Stimulated activated CD4-positive, alpha-beta T cell treated with anti-CD3 and anti-CD28 coated beads, TNF-alpha, amount 100 ng/mL, for 24 hours (primary cell): ENCODE measurements at regions not wholly inside any gene's neighbourhood (a gene's known extent, or its start where the extent isn't known, plus 50 kb on each side); places are given as distances from the start of the nearest gene placed in this dataset.
"Not testable (repeated sequence)": the region's sequence is repeated elsewhere in the genome, so short reads cannot be mapped to it uniquely, and the experiment has no call there.

Experiments
- DNase-seq, 3 experiments: peaks; one replicate each; pipeline ENCODE4 v3.0.0-alpha.2; 2020; ENCODE audit warnings: low read depth in 3 of 3

DNA sequence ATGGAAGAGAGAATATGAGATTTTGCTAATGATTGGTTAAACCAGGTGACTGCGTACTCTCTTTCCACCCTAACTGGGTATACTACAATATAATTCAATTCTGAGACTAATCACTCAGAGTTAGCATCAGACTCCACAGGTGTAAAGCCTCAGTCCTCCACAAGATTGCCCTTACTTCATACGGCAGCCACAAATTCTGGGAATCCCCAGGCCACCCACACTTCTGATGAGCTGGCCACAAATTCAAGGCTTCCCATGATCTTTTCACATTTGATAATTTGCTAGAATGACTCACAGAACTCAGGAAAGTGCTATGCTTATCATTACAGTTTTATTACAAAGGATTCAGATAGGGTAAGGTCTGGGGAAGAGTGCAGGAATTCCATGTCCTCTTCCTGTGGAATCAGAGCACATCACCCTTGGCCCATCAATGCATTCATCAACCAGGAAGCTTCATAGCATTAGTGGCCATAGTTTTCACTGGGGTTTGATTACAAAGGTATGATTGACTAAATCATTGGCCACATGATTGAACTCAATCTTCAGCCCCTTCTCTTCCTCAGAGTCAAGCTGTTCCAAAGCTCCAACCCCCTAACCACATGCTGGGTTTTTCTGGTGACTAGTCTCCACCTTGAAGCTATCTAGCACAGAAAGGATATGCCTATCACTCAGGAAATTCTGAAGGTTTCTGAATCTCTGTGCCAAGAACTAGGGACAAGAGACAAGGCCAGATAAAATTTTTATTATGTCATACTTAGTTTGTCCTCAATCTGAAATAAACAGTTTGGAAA is 131.7 kb downstream of the HHIPL2 start:
- peak in 2 of 3 experiments; percentile 21 to 28 for DNase-seq

DNA sequence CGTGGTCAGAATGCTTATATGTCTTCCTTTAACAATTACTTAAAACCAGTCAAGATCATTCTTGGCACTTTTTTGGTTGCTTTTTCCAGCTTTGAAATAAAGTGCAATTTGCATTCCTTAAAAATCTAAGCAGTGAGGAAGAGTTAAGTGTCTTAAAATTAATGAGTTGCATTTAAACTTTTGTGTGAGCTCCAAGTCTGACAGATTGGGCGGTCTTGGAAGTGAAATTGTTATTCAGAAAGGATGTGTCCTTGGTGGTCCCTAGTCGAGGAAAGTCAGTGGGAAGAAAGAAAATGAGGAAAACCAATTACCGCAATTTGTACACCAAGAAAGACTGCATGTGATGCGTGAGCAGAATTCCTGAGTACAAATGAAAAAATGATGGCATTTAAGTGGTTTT is 132.5 kb downstream of the HHIPL2 start:
- no peak for DNase-seq

DNA sequence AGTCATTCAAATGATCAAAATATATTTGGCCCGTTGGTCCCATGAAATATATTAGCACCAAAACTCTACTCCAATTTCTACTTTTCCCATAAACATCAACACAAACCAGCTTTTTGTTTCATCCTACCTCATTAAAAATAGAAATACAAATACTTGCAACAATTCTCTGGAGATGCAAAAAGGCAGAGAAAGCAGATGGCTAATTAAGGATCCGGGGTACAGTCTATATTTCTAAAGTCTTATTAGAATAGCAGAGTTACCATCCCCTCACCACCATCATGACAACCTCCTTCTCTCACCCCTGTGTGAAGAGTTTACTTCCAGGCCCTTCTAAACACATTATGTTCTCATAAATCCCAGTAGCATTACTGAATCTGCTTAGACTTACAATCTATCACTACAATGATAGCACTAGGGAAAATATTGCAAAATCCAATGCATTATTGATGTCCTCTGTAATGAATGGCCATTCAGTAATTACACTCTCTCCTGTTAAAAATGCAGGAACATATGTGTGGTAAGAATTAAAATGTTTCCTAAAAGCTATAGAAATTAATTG is 133.8 kb downstream of the HHIPL2 start:
- no peak for DNase-seq

GRCh38 chr1:222413436-222413835 is 134.5 kb downstream of the HHIPL2 start:
- no peak for DNase-seq

- no peak for DNase-seq
These were observed 143.2 kb downstream of the HHIPL2 start for GRCh38 chr1:222404710-222405109.

- DNase-seq, result no peak
These were observed 148.7 kb downstream of the HHIPL2 start for GRCh38 chr1:222399197-222399596.

DNA sequence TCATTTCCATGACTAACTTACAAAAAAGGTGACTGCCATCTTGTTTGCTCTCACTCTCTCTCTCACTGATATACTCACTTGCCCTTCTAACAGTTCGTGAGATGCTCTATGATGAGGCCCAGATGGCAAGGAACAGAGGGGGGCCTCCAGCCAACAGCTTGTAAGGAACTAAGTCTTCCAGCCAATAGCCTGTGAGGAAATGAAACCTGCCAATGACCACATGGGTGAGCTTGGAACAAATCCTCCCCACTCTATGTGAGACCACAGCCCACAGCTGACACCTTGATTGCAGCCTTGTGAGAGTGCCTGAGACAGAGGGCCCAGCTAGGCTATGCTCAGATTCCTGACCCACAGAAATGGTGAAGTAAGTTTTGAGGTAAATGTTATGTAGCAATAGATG is 153.7 kb downstream of the HHIPL2 start:
- DNase-seq, result no peak

DNA sequence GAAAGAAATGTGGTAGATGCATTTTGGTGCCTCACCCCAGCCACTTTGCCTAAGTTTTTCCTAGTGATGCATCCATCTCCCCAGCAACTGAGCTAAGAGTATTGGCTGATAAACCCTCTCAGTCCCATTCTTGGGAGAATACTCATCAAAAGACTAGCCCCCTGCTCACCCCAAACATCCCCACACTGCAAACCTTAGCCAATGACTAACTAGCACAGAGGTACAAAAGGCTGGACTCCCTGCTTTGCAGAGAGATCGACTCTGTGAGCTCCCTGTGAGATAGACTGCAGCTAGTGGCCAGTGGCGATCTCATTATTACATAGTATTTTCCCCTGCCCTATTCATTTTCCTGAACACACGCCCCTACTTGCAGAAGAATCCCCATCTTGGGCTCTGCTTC is 155.3 kb downstream of the HHIPL2 start:
- no peak for DNase-seq

GRCh38 chr1:222390181-222390580 is 157.7 kb downstream of the HHIPL2 start:
- no peak for DNase-seq

DNA sequence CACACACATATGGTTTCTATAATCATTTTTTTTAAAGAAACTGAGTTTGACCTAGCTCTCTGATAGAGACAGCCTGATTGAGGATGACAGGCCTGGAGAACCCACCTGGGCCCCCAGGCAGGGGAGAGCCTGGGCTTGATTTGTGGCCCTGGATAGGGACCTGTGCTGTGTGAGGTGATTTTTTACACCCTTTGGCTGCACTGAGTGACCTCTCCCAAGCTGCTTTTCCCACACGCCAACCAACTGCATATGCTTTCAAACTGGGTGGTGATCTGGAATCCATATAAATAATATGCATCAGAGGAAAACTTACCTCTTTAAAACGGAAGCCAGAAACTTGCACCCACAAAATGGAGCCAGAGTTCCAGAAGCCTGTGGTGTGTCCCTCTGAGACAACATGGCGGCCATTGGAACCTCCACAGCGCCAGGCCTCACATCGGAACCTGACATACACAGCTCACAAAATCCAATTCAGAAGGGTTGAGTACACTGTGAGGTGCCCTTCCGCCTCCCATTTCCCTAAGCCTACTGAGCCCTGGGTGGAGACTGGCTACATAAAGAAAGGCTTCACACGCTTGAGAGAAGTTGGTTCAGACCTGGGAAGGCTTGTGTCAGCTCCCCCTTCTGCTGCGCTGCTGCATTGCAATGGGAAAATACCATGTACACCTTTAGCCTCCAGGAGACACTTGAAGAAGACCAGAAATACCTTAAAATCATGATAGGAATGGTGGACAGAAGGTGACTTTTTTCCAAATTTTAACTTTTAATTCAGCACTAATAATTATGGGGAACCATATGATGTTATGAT is 160.7 kb downstream of the HHIPL2 start:
- no peak for DNase-seq

GRCh38 chr1:222385955-222386354 is 161.9 kb downstream of the HHIPL2 start:
- DNase-seq, result no peak

GRCh38 chr1:222385262-222385661 is 162.6 kb downstream of the HHIPL2 start:
- DNase-seq, result no peak

DNA sequence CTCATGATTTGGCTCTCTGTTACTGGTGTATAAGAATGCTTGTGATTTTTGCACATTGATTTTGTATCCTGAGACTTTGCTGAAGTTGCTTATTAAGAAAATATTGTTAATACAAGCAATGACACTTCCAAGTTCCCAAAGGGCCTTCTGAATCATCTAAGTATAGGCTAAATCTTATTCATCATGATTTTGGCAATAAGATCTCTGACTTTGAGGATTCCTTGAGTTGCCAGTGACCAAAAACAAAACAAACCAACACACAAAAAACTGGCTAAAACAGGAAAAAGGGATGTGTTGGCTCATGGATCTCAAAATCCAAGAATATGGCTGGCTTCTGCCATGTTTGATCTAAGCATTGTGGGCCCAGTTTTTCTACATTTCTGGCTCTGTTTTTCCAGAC is 163.4 kb downstream of the HHIPL2 start:
- no peak for DNase-seq

DNA sequence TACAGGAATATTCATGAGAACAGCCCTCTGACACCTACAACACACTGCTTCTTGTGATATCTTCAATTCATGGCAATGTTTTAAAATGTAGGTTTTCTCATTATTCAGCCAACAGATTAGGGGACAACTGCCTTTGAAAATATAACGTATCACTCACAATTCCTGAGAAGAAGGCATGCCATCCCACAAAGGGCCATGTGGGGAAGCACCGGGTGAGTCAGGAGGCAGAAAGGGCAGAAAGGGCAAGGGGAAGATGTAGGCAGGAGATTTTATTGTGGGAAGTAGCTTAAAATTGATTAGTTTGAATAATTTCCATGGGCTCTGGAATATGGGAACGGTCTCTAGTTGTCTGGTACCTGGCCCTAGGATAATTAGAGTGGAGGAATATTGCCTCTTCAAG is 165.7 kb downstream of the HHIPL2 start:
- DNase-seq, result no peak

GRCh38 chr1:222377428-222378088 is 170.3 kb downstream of the HHIPL2 start:
- no peak for DNase-seq

DNA sequence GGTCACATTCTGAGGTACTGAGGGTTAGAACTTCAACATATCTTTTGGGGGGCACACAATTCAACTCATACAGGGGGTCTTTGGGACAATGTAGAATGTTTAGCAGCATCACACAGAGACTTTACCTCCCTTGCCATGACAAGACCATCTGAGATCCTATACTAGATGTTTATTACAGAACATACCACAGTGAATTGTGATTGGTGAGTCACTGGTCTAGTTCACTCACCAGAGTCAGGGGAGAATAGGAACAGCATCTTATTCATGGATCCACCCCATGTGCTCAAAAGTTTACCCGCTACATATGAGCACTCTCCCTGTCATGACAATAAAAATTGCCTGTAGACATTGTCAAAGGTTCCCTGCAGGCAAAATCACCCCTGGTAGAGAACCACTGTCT is 171.1 kb downstream of the HHIPL2 start:
- DNase-seq, result not testable (repeated sequence)

GRCh38 chr1:222375701-222376100 is 172.2 kb downstream of the HHIPL2 start:
- DNase-seq, result no peak

DNA sequence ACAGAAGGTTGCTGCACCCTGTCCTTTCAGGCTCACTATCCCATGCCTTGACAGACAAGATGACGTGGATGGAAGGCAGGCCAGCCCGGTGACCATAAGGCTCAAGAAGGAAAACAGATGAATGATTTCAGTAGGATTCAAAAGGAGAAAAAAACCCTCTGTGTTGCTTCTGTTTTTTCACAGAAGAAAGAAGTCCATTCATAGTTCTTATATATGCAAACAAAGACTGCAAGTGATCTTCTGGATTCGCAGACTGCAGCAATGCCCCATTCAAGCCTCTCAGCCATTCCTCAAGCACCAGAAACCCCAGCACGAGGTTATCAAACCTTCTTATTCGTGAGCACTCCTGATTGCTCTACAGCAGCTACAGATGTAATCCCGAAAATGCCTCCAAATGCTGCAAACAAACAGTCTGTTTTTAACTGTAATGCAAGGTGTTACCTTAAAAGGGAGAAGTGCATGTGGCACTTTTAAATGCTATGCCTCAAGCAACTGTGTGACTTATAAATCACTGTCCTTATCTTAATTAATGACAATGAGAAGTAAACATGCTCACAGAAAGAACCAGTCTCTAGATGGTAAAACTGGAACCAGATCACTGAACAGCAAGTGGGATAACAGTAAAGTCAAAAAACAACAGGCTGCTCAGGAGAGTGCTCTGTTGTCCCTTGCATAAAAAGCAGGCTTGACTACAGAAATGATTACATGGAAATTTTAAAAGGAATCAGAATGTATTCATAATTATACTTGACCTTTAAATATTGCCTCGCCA is 173.9 kb downstream of the HHIPL2 start:
- DNase-seq, result no peak

GRCh38 chr1:222373216-222373615 is 174.7 kb downstream of the HHIPL2 start:
- no peak for DNase-seq

DNA sequence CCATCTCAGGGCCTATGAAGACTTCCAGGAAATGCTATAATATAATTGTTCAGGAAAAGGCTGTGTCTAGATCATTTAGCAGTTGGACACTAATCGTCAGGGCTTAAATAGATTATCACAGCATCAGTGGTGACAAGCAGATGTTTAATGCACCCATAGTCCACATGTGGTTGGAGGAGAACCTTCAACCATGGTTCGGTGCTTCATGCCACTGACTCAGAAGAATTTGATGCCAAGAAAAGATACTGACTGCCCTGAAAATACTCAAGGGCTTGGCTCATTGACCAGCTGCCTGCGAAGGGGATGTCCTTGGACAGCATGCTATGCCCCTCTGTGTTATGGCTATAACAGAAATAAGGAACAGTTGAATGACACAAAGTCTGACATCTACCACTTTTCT is 175.7 kb downstream of the HHIPL2 start:
- no peak for DNase-seq

GRCh38 chr1:222370913-222371675 is 176.8 kb downstream of the HHIPL2 start:
- no peak for DNase-seq
